HepG2 (cell line): ENCODE measurements at regions not wholly inside any gene's neighbourhood (a gene's known extent, or its start where the extent isn't known, plus 50 kb on each side); places are given as distances from the start of the nearest gene placed in this dataset.

Experiments used
- ATAC-seq: fragments of 200-7000 bp; cut with Tn5 transposase; 3 replicates; pipeline ENCODE4 v1.9.1; 2020; ENCODE audit warnings: mild to moderate bottlenecking, moderate library complexity
- BruUV-seq: library from RNA; stranded (reverse); fragments of 400-500 nt; replicated peaks from 2 replicates; lab custom pipeline; 2021; lab: Mats Ljungman, UMichigan
- CTCF ChIA-PET: fragments of 300-600 bp; formaldehyde crosslinking; extraction: SDS; loops from one replicate; lab custom pipeline; 2021; ENCODE audit warnings: low total read pairs, inconsistent platforms, low intra/inter-chr PET ratio; lab: Yijun Ruan, JAX
- POLR2A ChIA-PET: fragments of 350-600 bp; sonication (Branson Sonifier 250); formaldehyde crosslinking; loops from one replicate; lab custom pipeline; 2020; ENCODE audit warnings: antibody characterized with exemption, inconsistent platforms; lab: Yijun Ruan, JAX
- DNase-seq: peaks from one replicate; pipeline ENCODE4 v3.0.0-alpha.2; 2015; ENCODE audit warnings: low spot score
- FAIRE-seq: peaks from 3 replicates; lab custom pipeline; 2011; peaks lifted over from hg19 to GRCh38; lab: Jason Lieb, UNC
- H2AFZ ChIP-seq: one replicate; pipeline ENCODE4 v1.6.1; 2011; ENCODE audit warnings: low read length, inconsistent platforms
- H3K27ac ChIP-seq: fragments of 300-600 bp; 3 replicates; pipeline ENCODE4 v1.8.0; 2011; ENCODE audit warnings: mixed run types, mild to moderate bottlenecking, mixed read lengths, low read length, inconsistent platforms; ENCODE audit not compliant: insufficient read depth; ENCODE audit errors: extremely low read length
- H3K27me3 ChIP-seq, 2 experiments: fragments of 200-600 bp in 1 of 2; 2 replicates in 1 of 2; 3 replicates in 1 of 2; pipeline versions ENCODE4 v1.6.0 to v1.8.0; 2011; ENCODE audit warnings: low read length in 2 of 2, mild to moderate bottlenecking in 2 of 2, moderate library complexity in 2 of 2, inconsistent platforms in 1 of 2; ENCODE audit not compliant: insufficient read depth in 2 of 2, control insufficient read depth in 1 of 2
- H3K36me3 ChIP-seq, 2 experiments: fragments of 200-600 bp in 1 of 2; replicated peaks in 1 of 2; 2 replicates in 1 of 2; 3 replicates in 1 of 2; pipeline versions ENCODE4 v1.5.1 to v1.8.0; 2011; ENCODE audit warnings: low read length in 2 of 2, inconsistent platforms in 1 of 2; ENCODE audit not compliant: insufficient read depth in 2 of 2, control insufficient read depth in 1 of 2
- H3K4me1 ChIP-seq: 2 replicates; pipeline ENCODE4 v1.5.1; 2012; ENCODE audit warnings: low read length, inconsistent platforms; ENCODE audit not compliant: insufficient read depth
- H3K4me2 ChIP-seq: 2 replicates; pipeline ENCODE4 v1.6.0; 2011; ENCODE audit warnings: low read depth, low read length, inconsistent platforms
- H3K4me3 ChIP-seq, 3 experiments: fragments of 200-600 bp in 1 of 3; sonication (generic), shearing (Covaris generic) in 1 of 3; replicated peaks in 1 of 3; 2 replicates each; pipeline ENCODE4 v1.5.1; 2011 to 2016; ENCODE audit warnings: low read length in 3 of 3, inconsistent platforms in 2 of 3, low read depth in 2 of 3, mild to moderate bottlenecking in 2 of 3, control low read depth in 1 of 3, mixed read lengths in 1 of 3; ENCODE audit not compliant: insufficient read depth in 1 of 3
- H3K79me2 ChIP-seq: one replicate; pipeline ENCODE4 v1.6.1; 2011; ENCODE audit warnings: low read length, inconsistent platforms; ENCODE audit not compliant: insufficient read depth
- H3K9ac ChIP-seq: 2 replicates; pipeline ENCODE4 v1.6.0; 2011; ENCODE audit warnings: mild to moderate bottlenecking, low read depth, low read length, inconsistent platforms; ENCODE audit not compliant: insufficient read depth
- H3K9me3 ChIP-seq: 2 replicates; pipeline ENCODE4 v1.5.1; 2012; ENCODE audit warnings: mild to moderate bottlenecking, low read length
- H4K20me1 ChIP-seq: 2 replicates; pipeline ENCODE4 v1.6.0; 2011; ENCODE audit warnings: inconsistent platforms, mild to moderate bottlenecking, low read length, moderate library complexity; ENCODE audit not compliant: insufficient read depth
- NFYC ChIP-seq: IDR thresholded peaks from 2 replicates; pipeline ENCODE4 v1.6.1; 2016; ENCODE audit warnings: missing genetic modification reagents, missing compliant biosample characterization
- SYNCRIP ChIP-seq: fragments of 200-400 bp; formaldehyde crosslinking; IDR thresholded peaks from 2 replicates; pipeline ENCODE4 v1.6.1; 2018; ENCODE audit warnings: mild to moderate bottlenecking, low read depth, low read length; ENCODE audit not compliant: insufficient read depth
- TSC22D2 ChIP-seq: sonication (generic); formaldehyde crosslinking; IDR thresholded peaks from 2 replicates; pipeline ENCODE4 v1.5.1; 2020; ENCODE audit warnings: missing genetic modification reagents, mild to moderate bottlenecking, borderline replicate concordance
- ZNF17 ChIP-seq: sonication (generic); formaldehyde crosslinking; IDR thresholded peaks from 2 replicates; pipeline ENCODE4 v1.5.0; 2020; ENCODE audit warnings: mild to moderate bottlenecking, missing genetic modification reagents
- ZNF530 ChIP-seq: sonication (generic); formaldehyde crosslinking; IDR thresholded peaks from 2 replicates; pipeline ENCODE4 v1.5.0; 2020; ENCODE audit warnings: low read depth, mild to moderate bottlenecking, missing genetic modification reagents
- WGBS: methylation state at CpG from one replicate; pipeline ENCODE4 v1.1.6; 2017; ENCODE audit warnings: low lambda C conversion rate; 5-methylcytosine and 5-hydroxymethylcytosine counted together
- in situ Hi-C: cut with HindIII; loops from 2 replicates; pipeline ENCODE4 v1.10.0; 2017; ENCODE audit warnings: low pct_unique_long_range_greater_than_20kb; ENCODE audit not compliant: extremely low pct_ligation_motif_present
- intact Hi-C: fragments of 100-400 bp; cut with micrococcal nuclease; formaldehyde crosslinking; loops from one replicate; pipeline ENCODE4 v1.10.0; 2022; ENCODE audit not compliant: unreplicated experiment
- TF ChIP-seq, protein P1 (sequence below): sonication (generic); formaldehyde crosslinking; IDR thresholded peaks from 2 replicates; pipeline ENCODE4 v1.5.0; 2020; ENCODE audit warnings: mild to moderate bottlenecking, missing genetic modification reagents
- TF ChIP-seq, protein P2 (sequence below): sonication (generic); formaldehyde crosslinking; IDR thresholded peaks from 2 replicates; pipeline ENCODE4 v1.8.0; 2022; ENCODE audit warnings: missing genetic modification reagents, mild to moderate bottlenecking, moderate library complexity, borderline replicate concordance
- TF ChIP-seq, protein P3 (sequence below): IDR thresholded peaks from 2 replicates; pipeline ENCODE4 v1.6.1; 2016; ENCODE audit warnings: missing genetic modification reagents, missing compliant biosample characterization

DNA sequence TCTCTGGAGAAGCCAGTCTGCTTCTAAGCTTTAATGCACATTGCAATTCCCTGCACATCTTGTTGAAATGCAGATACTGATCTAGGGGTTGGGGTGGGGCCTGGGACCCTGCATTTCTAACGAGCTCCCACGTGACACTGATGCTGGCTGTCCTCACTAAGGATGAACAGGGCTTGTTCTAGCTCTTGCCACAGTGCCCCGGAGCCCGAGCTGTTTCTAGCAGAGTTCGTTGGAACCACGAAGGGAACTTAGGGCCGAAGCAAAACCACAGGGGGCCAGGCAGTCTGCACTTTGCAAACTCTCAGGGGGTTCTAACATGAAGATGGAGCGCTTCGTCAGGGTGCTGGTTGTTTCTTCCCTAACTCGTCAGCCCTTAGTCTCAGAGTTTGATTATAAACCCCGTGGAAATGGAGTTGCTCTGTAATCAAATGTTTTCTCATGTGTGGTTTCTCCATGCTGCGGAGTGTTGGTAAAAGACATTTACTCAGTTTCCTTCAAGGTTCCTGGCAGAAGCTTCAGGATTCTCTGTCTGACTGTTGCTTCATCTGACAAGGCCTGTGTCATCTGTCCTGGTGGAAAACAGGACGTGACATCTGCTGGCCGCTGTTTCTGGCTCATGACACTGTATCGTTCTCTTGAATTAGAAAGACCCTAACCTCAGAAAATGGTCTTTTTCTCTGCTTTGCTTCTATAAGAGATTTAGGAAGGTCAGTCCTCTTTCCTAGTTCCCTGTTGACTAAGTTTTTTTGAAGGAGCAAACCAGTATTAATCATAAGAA is 221.5 kb downstream of the TEX29 start:
- H3K27me3 ChIP-seq: peaks cover 0 to 33% of the 10 kb centered on the region in 2 experiments; a peak in 4 of 5 replicates
- H3K4me2 ChIP-seq: no peak overlapping the region
- no peak overlapping the region for H3K9ac ChIP-seq
- intact Hi-C loops (no loop called here), in situ Hi-C loops (no loop called here)
- ChIA-PET POLR2A (no interaction called here), CTCF (no interaction called here)
- BruUV-seq: no TSS peak
- H3K79me2 ChIP-seq: no peaks in the 10 kb centered on the region
- H2AFZ ChIP-seq: no peak overlapping the region
- FAIRE-seq (no peak), DNase-seq (no peak), ATAC-seq (no peak)
- no peaks in the 10 kb centered on the region for H3K9me3 ChIP-seq
- H3K4me3 ChIP-seq: no peak overlapping the region
- no peaks in the 10 kb centered on the region; a peak in 1 of 5 replicates for H3K36me3 ChIP-seq
- WGBS: 24% methylated on average over 9 of the region's 15 CpGs
- no peaks in the 10 kb centered on the region for H4K20me1 ChIP-seq
- H3K27ac ChIP-seq: no peak overlapping the region
- no peaks in the 10 kb centered on the region for H3K4me1 ChIP-seq
- TF ChIP-seq, protein P1, sequence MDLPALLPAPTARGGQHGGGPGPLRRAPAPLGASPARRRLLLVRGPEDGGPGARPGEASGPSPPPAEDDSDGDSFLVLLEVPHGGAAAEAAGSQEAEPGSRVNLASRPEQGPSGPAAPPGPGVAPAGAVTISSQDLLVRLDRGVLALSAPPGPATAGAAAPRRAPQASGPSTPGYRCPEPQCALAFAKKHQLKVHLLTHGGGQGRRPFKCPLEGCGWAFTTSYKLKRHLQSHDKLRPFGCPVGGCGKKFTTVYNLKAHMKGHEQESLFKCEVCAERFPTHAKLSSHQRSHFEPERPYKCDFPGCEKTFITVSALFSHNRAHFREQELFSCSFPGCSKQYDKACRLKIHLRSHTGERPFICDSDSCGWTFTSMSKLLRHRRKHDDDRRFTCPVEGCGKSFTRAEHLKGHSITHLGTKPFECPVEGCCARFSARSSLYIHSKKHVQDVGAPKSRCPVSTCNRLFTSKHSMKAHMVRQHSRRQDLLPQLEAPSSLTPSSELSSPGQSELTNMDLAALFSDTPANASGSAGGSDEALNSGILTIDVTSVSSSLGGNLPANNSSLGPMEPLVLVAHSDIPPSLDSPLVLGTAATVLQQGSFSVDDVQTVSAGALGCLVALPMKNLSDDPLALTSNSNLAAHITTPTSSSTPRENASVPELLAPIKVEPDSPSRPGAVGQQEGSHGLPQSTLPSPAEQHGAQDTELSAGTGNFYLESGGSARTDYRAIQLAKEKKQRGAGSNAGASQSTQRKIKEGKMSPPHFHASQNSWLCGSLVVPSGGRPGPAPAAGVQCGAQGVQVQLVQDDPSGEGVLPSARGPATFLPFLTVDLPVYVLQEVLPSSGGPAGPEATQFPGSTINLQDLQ (CRISPR knock-in tag): no peak
- TF ChIP-seq, protein P2, sequence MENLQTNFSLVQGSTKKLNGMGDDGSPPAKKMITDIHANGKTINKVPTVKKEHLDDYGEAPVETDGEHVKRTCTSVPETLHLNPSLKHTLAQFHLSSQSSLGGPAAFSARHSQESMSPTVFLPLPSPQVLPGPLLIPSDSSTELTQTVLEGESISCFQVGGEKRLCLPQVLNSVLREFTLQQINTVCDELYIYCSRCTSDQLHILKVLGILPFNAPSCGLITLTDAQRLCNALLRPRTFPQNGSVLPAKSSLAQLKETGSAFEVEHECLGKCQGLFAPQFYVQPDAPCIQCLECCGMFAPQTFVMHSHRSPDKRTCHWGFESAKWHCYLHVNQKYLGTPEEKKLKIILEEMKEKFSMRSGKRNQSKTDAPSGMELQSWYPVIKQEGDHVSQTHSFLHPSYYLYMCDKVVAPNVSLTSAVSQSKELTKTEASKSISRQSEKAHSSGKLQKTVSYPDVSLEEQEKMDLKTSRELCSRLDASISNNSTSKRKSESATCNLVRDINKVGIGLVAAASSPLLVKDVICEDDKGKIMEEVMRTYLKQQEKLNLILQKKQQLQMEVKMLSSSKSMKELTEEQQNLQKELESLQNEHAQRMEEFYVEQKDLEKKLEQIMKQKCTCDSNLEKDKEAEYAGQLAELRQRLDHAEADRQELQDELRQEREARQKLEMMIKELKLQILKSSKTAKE (CRISPR knock-in tag): no peak
- TF ChIP-seq ZNF17 (CRISPR knock-in tag) (no peak), ZNF530 (CRISPR knock-in tag) (no peak), NFYC (CRISPR knock-in tag) (no peak), TSC22D2 (CRISPR knock-in tag) (no peak), SYNCRIP (no peak)
- TF ChIP-seq, protein P3, sequence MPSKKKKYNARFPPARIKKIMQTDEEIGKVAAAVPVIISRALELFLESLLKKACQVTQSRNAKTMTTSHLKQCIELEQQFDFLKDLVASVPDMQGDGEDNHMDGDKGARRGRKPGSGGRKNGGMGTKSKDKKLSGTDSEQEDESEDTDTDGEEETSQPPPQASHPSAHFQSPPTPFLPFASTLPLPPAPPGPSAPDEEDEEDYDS: no peak
